ENCODE measurements at regions not wholly inside any gene's neighbourhood (a gene's known extent, or its start where the extent isn't known, plus 50 kb on each side); places are given as distances from the start of the nearest gene placed in this dataset.
"Not testable (repeated sequence)": the region's sequence is repeated elsewhere in the genome, so short reads cannot be mapped to it uniquely, and the experiment has no call there.

DNA sequence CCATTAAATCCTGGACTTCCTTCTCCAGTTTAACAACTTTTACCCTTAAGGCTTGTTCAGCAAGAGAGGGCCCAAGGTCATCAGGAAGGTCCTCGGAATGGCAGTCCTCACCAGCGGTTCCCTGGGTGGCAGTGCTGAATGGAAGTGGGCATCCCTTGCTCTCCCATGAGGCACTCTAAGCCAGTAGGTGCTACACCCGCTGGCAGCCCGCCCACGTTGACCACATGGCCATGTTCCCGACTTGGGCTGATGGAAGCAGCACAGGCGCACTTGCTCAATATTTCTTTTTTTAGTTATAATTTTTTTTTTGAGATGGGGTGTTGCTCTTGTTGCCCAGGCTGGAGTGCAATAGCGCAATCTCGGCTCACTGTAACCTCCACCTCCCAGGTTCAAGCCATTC is 277.9 kb downstream of the ZC4H2 start:
- Histone ChIP-seq H3F3A (ENCODE audit: low read depth) (no peaks in the 10 kb centered on the region), H3K4me1 (ENCODE audit: insufficient read depth, low read length, poor library complexity, severe bottlenecking) (no peaks in the 10 kb centered on the region), H3K4me3 (ENCODE audit: low read length, poor library complexity, severe bottlenecking) (no peak overlapping the region), H3K27me3 (ENCODE audit: insufficient read depth, low read length, poor library complexity, severe bottlenecking) (no peaks in the 10 kb centered on the region), H3K9ac (ENCODE audit: low read depth, low read length, poor library complexity, severe bottlenecking) (no peak overlapping the region), H3K9me2 (replicated peaks; ENCODE audit: low read depth, low read length) (no peaks in the 10 kb centered on the region), H3K36me3 (ENCODE audit: insufficient read depth, low read length) (no peaks in the 10 kb centered on the region), H3K4me2 (ENCODE audit: low read depth, low read length, poor library complexity, severe bottlenecking) (no peak overlapping the region), H2AFZ (ENCODE audit: low read length) (no peak overlapping the region), H3K9me3 (ENCODE audit: insufficient read depth, low read depth, low read length) (no peaks in the 10 kb centered on the region), H3K79me2 (ENCODE audit: insufficient read depth, low read length) (no peaks in the 10 kb centered on the region), H4K20me1 (ENCODE audit: insufficient read depth, low read length, poor library complexity, severe bottlenecking) (no peaks in the 10 kb centered on the region)
- no peak for TF ChIP-seq CTCF (conservative IDR thresholded peaks at IDR 0.05; ENCODE audit: low read length)
- no peak for TF ChIP-seq EZH2phosphoT487 (IDR thresholded peaks at IDR 0.05; ENCODE audit: borderline replicate concordance)

GRCh38 chrX:64695372-64695771 is 280.9 kb downstream of the ZC4H2 start:
- not testable (repeated sequence) for H3K4me2 ChIP-seq (ENCODE audit: low read depth, low read length, poor library complexity, severe bottlenecking); H3K79me2 ChIP-seq (ENCODE audit: insufficient read depth, low read length); H3F3A ChIP-seq (ENCODE audit: low read depth); H3K4me1 ChIP-seq (ENCODE audit: insufficient read depth, low read length, poor library complexity, severe bottlenecking); H4K20me1 ChIP-seq (ENCODE audit: insufficient read depth, low read length, poor library complexity, severe bottlenecking); H3K4me3 ChIP-seq (ENCODE audit: low read length, poor library complexity, severe bottlenecking); H2AFZ ChIP-seq (ENCODE audit: low read length); H3K9me2 ChIP-seq (replicated peaks; ENCODE audit: low read depth, low read length); H3K9me3 ChIP-seq (ENCODE audit: insufficient read depth, low read depth, low read length); H3K27me3 ChIP-seq (ENCODE audit: insufficient read depth, low read length, poor library complexity, severe bottlenecking); H3K36me3 ChIP-seq (ENCODE audit: insufficient read depth, low read length); H3K9ac ChIP-seq (ENCODE audit: low read depth, low read length, poor library complexity, severe bottlenecking)

DNA sequence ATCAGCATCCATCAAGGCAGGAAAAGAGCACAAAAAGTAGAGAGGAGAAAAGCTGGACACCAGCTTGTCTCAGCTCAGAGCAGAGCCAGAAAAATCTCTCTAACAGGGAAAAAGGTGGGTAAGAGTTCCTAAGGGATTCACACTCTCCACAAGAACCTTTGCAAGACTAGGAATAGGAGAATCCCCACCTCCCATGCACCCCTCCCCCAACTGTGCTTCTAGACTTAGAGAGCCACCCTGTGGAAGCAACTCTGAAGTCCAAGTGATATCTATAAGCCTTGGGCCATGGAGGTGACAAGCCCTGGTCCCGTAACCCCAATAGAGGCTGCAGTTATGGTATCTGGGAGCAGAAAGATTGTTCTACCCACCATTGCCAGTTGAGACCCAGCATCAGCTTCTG is 267.6 kb upstream of the MTMR8 start:
- no peak for TF ChIP-seq CTCF (conservative IDR thresholded peaks at IDR 0.05; ENCODE audit: low read length)
- TF ChIP-seq EZH2phosphoT487 (IDR thresholded peaks at IDR 0.05; ENCODE audit: borderline replicate concordance) = no peak
- Histone ChIP-seq H2AFZ (ENCODE audit: low read length) (no peak overlapping the region), H3K36me3 (ENCODE audit: insufficient read depth, low read length) (no peaks in the 10 kb centered on the region), H3K4me2 (ENCODE audit: low read depth, low read length, poor library complexity, severe bottlenecking) (no peak overlapping the region), H4K20me1 (ENCODE audit: insufficient read depth, low read length, poor library complexity, severe bottlenecking) (no peaks in the 10 kb centered on the region), H3K9me3 (ENCODE audit: insufficient read depth, low read depth, low read length) (no peaks in the 10 kb centered on the region), H3K4me3 (ENCODE audit: low read length, poor library complexity, severe bottlenecking) (no peak overlapping the region), H3K79me2 (ENCODE audit: insufficient read depth, low read length) (no peaks in the 10 kb centered on the region), H3F3A (ENCODE audit: low read depth) (no peaks in the 10 kb centered on the region), H3K4me1 (ENCODE audit: insufficient read depth, low read length, poor library complexity, severe bottlenecking) (no peaks in the 10 kb centered on the region), H3K9ac (ENCODE audit: low read depth, low read length, poor library complexity, severe bottlenecking) (no peak overlapping the region), H3K9me2 (replicated peaks; ENCODE audit: low read depth, low read length) (no peaks in the 10 kb centered on the region), H3K27me3 (ENCODE audit: insufficient read depth, low read length, poor library complexity, severe bottlenecking) (no peaks in the 10 kb centered on the region)

- not testable (repeated sequence) for H2AFZ ChIP-seq (ENCODE audit: low read length); H3F3A ChIP-seq (ENCODE audit: low read depth); H3K27me3 ChIP-seq (ENCODE audit: insufficient read depth, low read length, poor library complexity, severe bottlenecking); H3K4me2 ChIP-seq (ENCODE audit: low read depth, low read length, poor library complexity, severe bottlenecking); H3K36me3 ChIP-seq (ENCODE audit: insufficient read depth, low read length); H3K4me3 ChIP-seq (ENCODE audit: low read length, poor library complexity, severe bottlenecking); H3K9me2 ChIP-seq (replicated peaks; ENCODE audit: low read depth, low read length); H3K4me1 ChIP-seq (ENCODE audit: insufficient read depth, low read length, poor library complexity, severe bottlenecking); H3K9me3 ChIP-seq (ENCODE audit: insufficient read depth, low read depth, low read length); H4K20me1 ChIP-seq (ENCODE audit: insufficient read depth, low read length, poor library complexity, severe bottlenecking); H3K79me2 ChIP-seq (ENCODE audit: insufficient read depth, low read length); H3K9ac ChIP-seq (ENCODE audit: low read depth, low read length, poor library complexity, severe bottlenecking)
These were observed 262.0 kb upstream of the MTMR8 start for GRCh38 chrX:64657229-64657628.

Data from Loucy (cell line).